Rectal smooth muscle tissue (tissue), 1 donor: ENCODE measurements at regions not wholly inside any gene's neighbourhood (a gene's known extent, or its start where the extent isn't known, plus 50 kb on each side); places are given as distances from the start of the nearest gene placed in this dataset.
"Not testable (repeated sequence)": the region's sequence is repeated elsewhere in the genome, so short reads cannot be mapped to it uniquely, and the experiment has no call there.

Experiments used
- H3K27ac ChIP-seq: one replicate; pipeline ENCODE4 v1.7.0; 2013; ENCODE audit warnings: low read depth, low read length, inconsistent platforms
- H3K27me3 ChIP-seq: one replicate; pipeline ENCODE4 v1.7.0; 2013; ENCODE audit warnings: low read length; ENCODE audit not compliant: control insufficient read depth, insufficient read depth
- H3K36me3 ChIP-seq: one replicate; pipeline ENCODE4 v1.7.0; 2013; ENCODE audit warnings: low read length; ENCODE audit not compliant: control insufficient read depth, insufficient read depth
- H3K4me1 ChIP-seq: one replicate; pipeline ENCODE4 v1.7.0; 2013; ENCODE audit warnings: low read length; ENCODE audit not compliant: control insufficient read depth, insufficient read depth
- H3K4me3 ChIP-seq: one replicate; pipeline ENCODE4 v1.7.0; 2013; ENCODE audit warnings: low read length
- H3K9ac ChIP-seq: one replicate; pipeline ENCODE4 v1.7.0; 2013; ENCODE audit warnings: low read length

DNA sequence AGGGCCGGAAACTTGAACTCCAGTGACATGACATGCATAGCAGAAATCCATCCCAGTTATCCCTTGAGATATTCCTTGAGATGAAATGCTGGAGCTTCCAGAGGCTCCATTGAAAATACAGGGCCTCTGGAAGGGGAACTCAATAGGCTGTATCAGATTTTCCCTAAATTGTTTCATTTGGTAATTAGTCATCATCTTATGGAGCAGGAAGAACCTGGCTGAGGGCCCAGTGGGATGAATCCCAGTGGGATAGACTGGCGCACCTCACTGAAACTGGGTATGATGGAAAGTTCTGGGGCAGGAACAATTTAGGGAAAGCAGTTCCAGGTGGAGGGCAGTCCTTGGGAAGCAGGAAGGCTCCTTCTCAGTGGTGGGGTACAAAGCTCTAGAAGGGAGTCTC is 307.8 kb upstream of the DIPK2B start:
- peak overlapping the region; percentile 68 for H3K27ac ChIP-seq

GRCh38 chrX:45506149-45506730 is 305.6 kb upstream of the DIPK2B start:
- Histone ChIP-seq H3K36me3 (no peaks in the 10 kb centered on the region), H3K27me3 (peaks cover 5% of the 10 kb centered on the region), H3K4me3 (no peak overlapping the region), H3K9ac (no peak overlapping the region), H3K4me1 (peaks cover 16% of the 10 kb centered on the region), H3K27ac (peak overlapping the region; percentile 75)

More for the DNA sequence above, 307.8 kb upstream of the DIPK2B start:
- Histone ChIP-seq H3K4me1 (peaks cover 16% of the 10 kb centered on the region), H3K27me3 (peaks cover 6% of the 10 kb centered on the region), H3K4me3 (no peak overlapping the region), H3K36me3 (no peaks in the 10 kb centered on the region), H3K9ac (no peak overlapping the region)

GRCh38 chrX:45505214-45505613 is 304.5 kb upstream of the DIPK2B start:
- Histone ChIP-seq H3K27ac (no peak overlapping the region), H3K4me1 (peaks cover 16% of the 10 kb centered on the region), H3K4me3 (no peak overlapping the region), H3K9ac (no peak overlapping the region), H3K36me3 (no peaks in the 10 kb centered on the region), H3K27me3 (peaks cover 2% of the 10 kb centered on the region)

DNA sequence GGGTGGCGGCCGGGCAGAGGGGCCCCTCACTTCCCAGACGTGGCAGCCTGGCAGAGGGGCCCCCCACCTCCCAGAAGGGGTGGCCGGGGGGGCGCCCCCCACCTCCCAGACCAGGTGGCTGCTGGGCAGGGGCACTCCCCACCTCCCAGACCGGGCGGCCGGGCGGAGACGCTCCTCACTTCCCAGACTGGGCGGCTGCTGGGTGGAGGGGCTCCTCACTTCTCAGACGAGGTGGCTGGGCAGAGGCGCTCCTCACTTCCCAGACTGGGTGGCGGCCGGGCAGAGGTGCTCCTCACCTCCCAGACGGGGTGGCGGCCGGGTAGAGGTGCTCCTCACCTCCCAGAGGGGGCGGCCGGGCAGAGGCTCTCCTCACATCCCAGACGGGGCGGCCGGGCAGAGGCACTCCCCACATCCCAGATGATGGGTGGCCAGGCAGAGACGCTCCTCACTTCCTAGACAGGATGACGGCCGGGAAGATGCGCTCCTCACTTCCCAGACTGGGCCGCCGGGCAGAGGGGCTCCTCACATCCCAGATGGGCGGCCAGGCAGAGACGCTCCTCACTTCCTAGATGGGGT is 303.2 kb upstream of the DIPK2B start:
- not testable (repeated sequence) for H3K4me3 ChIP-seq, H3K36me3 ChIP-seq, H3K9ac ChIP-seq, H3K27me3 ChIP-seq, H3K27ac ChIP-seq
- H3K4me1 ChIP-seq: peaks cover 16% of the 10 kb centered on the region

GRCh38 chrX:45502396-45502795 is 301.7 kb upstream of the DIPK2B start:
- no peak overlapping the region for H3K27ac ChIP-seq
- no peaks in the 10 kb centered on the region for H3K36me3 ChIP-seq
- H3K27me3 ChIP-seq: no peaks in the 10 kb centered on the region
- no peak overlapping the region for H3K4me3 ChIP-seq
- H3K4me1 ChIP-seq: peaks cover 13% of the 10 kb centered on the region
- H3K9ac ChIP-seq: no peak overlapping the region

- Histone ChIP-seq H3K27me3 (no peaks in the 10 kb centered on the region), H3K9ac (no peak overlapping the region), H3K4me3 (no peak overlapping the region), H3K27ac (no peak overlapping the region), H3K36me3 (no peaks in the 10 kb centered on the region), H3K4me1 (no peaks in the 10 kb centered on the region)
These were observed 296.6 kb upstream of the DIPK2B start for GRCh38 chrX:45497290-45497689.

DNA sequence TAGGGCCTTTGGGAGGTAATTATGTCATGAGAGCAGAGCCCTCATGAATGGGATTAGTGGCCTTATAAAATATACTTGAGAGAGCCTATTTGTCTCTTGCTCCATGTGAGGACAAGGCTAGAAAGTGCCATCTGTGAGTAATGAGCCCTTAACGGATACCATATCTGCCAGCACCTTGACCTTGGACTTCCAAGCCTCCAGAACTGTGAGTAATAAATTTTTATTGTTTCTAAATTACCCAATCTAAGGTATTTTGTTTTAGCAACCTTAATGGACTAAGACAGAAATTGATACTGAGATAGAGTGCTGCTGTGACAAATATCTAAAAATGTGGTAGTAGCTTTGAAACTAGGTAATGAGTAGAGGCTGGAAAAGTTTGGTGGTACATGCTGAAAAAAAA is 285.0 kb upstream of the DIPK2B start:
- no peaks in the 10 kb centered on the region for H3K4me1 ChIP-seq
- H3K4me3 ChIP-seq: no peak overlapping the region
- H3K27ac ChIP-seq: no peak overlapping the region
- no peak overlapping the region for H3K9ac ChIP-seq
- H3K27me3 ChIP-seq: no peaks in the 10 kb centered on the region
- no peaks in the 10 kb centered on the region for H3K36me3 ChIP-seq

DNA sequence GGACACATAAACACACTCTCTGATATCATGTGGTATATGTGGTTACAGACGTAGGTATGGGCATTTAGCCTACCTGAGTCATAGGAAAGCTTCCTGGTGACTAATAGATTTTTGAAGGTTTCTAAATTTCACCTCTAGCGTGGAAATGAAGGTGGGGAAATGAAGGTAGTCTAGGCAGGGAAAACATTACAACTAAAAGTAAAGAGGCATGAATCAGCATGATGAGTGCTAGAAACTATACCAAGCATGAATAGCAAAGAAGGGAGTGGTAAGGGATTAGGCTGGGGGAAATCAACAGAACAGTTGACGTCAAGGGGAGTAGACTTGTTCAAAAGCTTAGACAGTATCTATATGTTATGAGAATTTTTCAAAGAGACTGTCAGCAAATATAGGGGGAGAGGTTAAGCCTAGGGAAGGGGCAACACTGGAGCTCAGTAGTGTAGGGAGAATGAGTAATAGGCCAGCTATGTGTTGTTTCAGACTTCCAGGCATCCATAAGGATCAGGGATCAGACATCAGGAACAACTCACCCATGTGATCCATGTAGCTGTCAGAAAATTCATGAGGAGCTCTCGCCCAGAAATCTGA is 279.3 kb upstream of the DIPK2B start:
- H3K4me3 ChIP-seq: no peak overlapping the region
- H3K9ac ChIP-seq: no peak overlapping the region
- H3K27me3 ChIP-seq: no peaks in the 10 kb centered on the region
- no peaks in the 10 kb centered on the region for H3K4me1 ChIP-seq
- no peak overlapping the region for H3K27ac ChIP-seq
- no peaks in the 10 kb centered on the region for H3K36me3 ChIP-seq

DNA sequence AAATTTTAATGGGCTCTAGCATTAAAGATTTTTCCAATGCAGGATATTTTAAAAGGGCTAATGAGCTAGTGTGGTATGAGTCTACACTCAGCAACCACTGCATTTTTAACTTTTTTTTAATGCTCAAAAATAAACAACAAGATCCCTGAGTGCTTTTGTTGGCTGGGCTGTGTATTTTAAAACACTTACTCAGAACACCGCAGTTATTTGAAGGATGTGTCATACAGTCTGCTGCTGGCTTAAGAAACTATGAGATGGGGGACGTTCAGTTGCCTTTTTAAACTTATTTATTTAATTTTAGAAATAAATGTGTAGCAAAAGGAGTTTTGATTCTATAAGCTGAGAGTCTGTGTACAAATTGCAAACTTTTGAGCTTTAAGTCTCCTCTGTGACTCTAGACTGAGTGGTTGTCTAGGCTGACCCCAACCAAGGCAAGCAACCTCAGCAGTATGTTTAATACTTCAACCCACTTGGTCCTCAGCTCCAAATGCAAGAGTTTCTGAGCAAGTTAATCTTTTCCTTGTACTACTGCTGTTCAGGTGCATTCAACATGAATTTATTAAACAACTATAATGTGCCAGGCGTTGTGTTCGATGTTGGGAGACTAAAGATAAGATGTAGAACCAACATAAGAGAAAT is 278.6 kb upstream of the DIPK2B start:
- H3K9ac ChIP-seq: no peak overlapping the region

GRCh38 chrX:45472968-45473367 is 272.3 kb upstream of the DIPK2B start:
- H3K27me3 ChIP-seq: no peaks in the 10 kb centered on the region
- H3K9ac ChIP-seq: no peak overlapping the region
- H3K27ac ChIP-seq: no peak overlapping the region
- H3K36me3 ChIP-seq: no peaks in the 10 kb centered on the region
- H3K4me3 ChIP-seq: no peak overlapping the region
- no peaks in the 10 kb centered on the region for H3K4me1 ChIP-seq

More for the DNA sequence above, 278.6 kb upstream of the DIPK2B start:
- H3K4me1 ChIP-seq: no peaks in the 10 kb centered on the region
- H3K27me3 ChIP-seq: no peaks in the 10 kb centered on the region
- H3K4me3 ChIP-seq: no peak overlapping the region
- no peak overlapping the region for H3K27ac ChIP-seq
- no peaks in the 10 kb centered on the region for H3K36me3 ChIP-seq

DNA sequence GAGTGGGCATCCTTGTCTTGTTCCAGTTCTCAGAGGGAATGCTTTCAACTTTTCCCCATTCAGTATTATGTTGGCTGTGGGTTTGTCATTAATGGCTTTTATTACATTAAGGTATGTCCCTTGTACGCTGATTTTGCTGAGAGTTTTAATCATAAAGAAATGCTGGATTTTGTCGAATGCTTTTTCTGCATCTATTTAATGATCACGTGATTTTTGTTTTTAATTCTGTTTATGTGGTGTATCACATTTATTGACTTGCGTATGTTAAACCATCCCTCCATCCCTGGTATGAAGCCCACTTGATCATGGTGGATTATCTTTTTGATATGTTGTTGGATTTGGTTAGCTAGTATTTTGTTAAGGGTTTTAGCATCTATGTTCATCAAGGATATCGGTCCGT is 266.9 kb upstream of the DIPK2B start:
- H3K4me1 ChIP-seq, H3K4me3 ChIP-seq, H3K36me3 ChIP-seq, H3K9ac ChIP-seq, H3K27me3 ChIP-seq, H3K27ac ChIP-seq: not testable (repeated sequence)

GRCh38 chrX:45455732-45456131 is 255.1 kb upstream of the DIPK2B start:
- H3K9ac ChIP-seq, H3K36me3 ChIP-seq, H3K27me3 ChIP-seq, H3K27ac ChIP-seq, H3K4me1 ChIP-seq, H3K4me3 ChIP-seq: not testable (repeated sequence)

- Histone ChIP-seq H3K27me3 (no peaks in the 10 kb centered on the region), H3K27ac (no peak overlapping the region), H3K4me3 (no peak overlapping the region), H3K9ac (no peak overlapping the region), H3K4me1 (no peaks in the 10 kb centered on the region), H3K36me3 (no peaks in the 10 kb centered on the region)
These were observed 253.6 kb upstream of the DIPK2B start for GRCh38 chrX:45454290-45454689.
